Liver (tissue), 8 donors: ENCODE measurements at regions not wholly inside any gene's neighbourhood (a gene's known extent, or its start where the extent isn't known, plus 50 kb on each side); places are given as distances from the start of the nearest gene placed in this dataset.

Experiments used
- DNase-seq: peaks from one replicate; pipeline ENCODE4 v3.0.0-alpha.2; 2017; ENCODE audit warnings: low spot score
- H3K27ac ChIP-seq, 2 donors: one replicate each; pipeline ENCODE4 v1.7.0; 2013; ENCODE audit warnings: inconsistent platforms in 2 of 2, low read length in 2 of 2, control low read depth in 1 of 2, low read depth in 1 of 2, mild to moderate bottlenecking in 1 of 2
- H3K27me3 ChIP-seq, 4 donors: one replicate each; pipeline versions ENCODE4 v1.6.1 to v1.7.0; 2013; ENCODE audit warnings: low read length in 3 of 4, inconsistent platforms in 1 of 4, mild to moderate bottlenecking in 1 of 4, moderate library complexity in 1 of 4; ENCODE audit not compliant: control insufficient read depth in 4 of 4, insufficient read depth in 4 of 4
- H3K36me3 ChIP-seq, 4 donors: one replicate each; pipeline versions ENCODE4 v1.6.1 to v1.7.0; 2013; ENCODE audit warnings: low read length in 3 of 4, mild to moderate bottlenecking in 3 of 4, low read depth in 1 of 4, moderate library complexity in 1 of 4; ENCODE audit not compliant: control insufficient read depth in 4 of 4, insufficient read depth in 3 of 4
- H3K4me1 ChIP-seq, 4 donors: one replicate each; pipeline versions ENCODE4 v1.6.1 to v1.7.0; 2013; ENCODE audit warnings: low read length in 3 of 4, mild to moderate bottlenecking in 3 of 4, moderate library complexity in 1 of 4; ENCODE audit not compliant: control insufficient read depth in 4 of 4, insufficient read depth in 4 of 4
- H3K4me3 ChIP-seq, 3 donors: one replicate each; pipeline versions ENCODE4 v1.6.1 to v1.7.0; 2013; ENCODE audit warnings: low read length in 3 of 3, control low read depth in 1 of 3, low read depth in 1 of 3, mild to moderate bottlenecking in 1 of 3
- H3K9ac ChIP-seq, 2 donors: one replicate each; pipeline ENCODE4 v1.7.0; 2013; ENCODE audit warnings: low read length in 2 of 2, mild to moderate bottlenecking in 2 of 2, moderate library complexity in 2 of 2, control low read depth in 1 of 2, low read depth in 1 of 2
- H3K9me3 ChIP-seq, 4 donors: one replicate each; pipeline versions ENCODE4 v1.6.1 to v1.7.0; 2013; ENCODE audit warnings: low read length in 3 of 4; ENCODE audit not compliant: control insufficient read depth in 4 of 4
- ATF3 ChIP-seq: IDR thresholded peaks from 2 replicates; pipeline ENCODE4 v1.6.1; 2016; ENCODE audit warnings: antibody characterized with exemption
- CTCF ChIP-seq: fragments of 150-350 bp; IDR thresholded peaks from 2 replicates; pipeline ENCODE4 v1.5.1; 2017; ENCODE audit warnings: improper control_type of control experiment, low read depth, low read length; ENCODE audit not compliant: missing input control
- EGR1 ChIP-seq, 2 donors: IDR thresholded peaks; 2 replicates each; pipeline ENCODE4 v1.6.1; 2016 to 2018; ENCODE audit warnings: antibody characterized with exemption in 2 of 2, low read depth in 2 of 2
- FOXA1 ChIP-seq: IDR thresholded peaks from 2 replicates; pipeline ENCODE4 v1.6.1; 2016; ENCODE audit warnings: antibody characterized with exemption
- FOXA2 ChIP-seq: IDR thresholded peaks from 2 replicates; pipeline ENCODE4 v1.6.1; 2016; ENCODE audit warnings: antibody characterized with exemption
- HNF4A ChIP-seq, 2 donors: conservative IDR thresholded peaks; 2 replicates each; pipeline ENCODE4 v1.6.1; 2016; ENCODE audit warnings: antibody characterized with exemption in 2 of 2, mild to moderate bottlenecking in 2 of 2
- HNF4G ChIP-seq: IDR thresholded peaks from 2 replicates; pipeline ENCODE4 v1.6.1; 2016; ENCODE audit warnings: antibody characterized with exemption
- JUND ChIP-seq, 2 donors: IDR thresholded peaks; 2 replicates each; pipeline ENCODE4 v1.6.1; 2016; ENCODE audit warnings: antibody characterized with exemption in 2 of 2
- MAX ChIP-seq: IDR thresholded peaks from 2 replicates; pipeline ENCODE4 v1.6.1; 2016; ENCODE audit warnings: antibody characterized with exemption
- NR2F2 ChIP-seq: IDR thresholded peaks from 2 replicates; pipeline ENCODE4 v1.6.1; 2016; ENCODE audit warnings: antibody characterized with exemption
- RAD21 ChIP-seq, 2 donors: IDR thresholded peaks; 2 replicates each; pipeline ENCODE4 v1.6.1; 2016; ENCODE audit warnings: antibody characterized with exemption in 2 of 2, mild to moderate bottlenecking in 2 of 2
- RXRA ChIP-seq, 2 donors: IDR thresholded peaks; 2 replicates each; pipeline ENCODE4 v1.6.1; 2017 to 2018; ENCODE audit warnings: antibody characterized with exemption in 2 of 2, mild to moderate bottlenecking in 1 of 2
- SP1 ChIP-seq: IDR thresholded peaks from 2 replicates; pipeline ENCODE4 v1.6.1; 2018; ENCODE audit warnings: antibody characterized with exemption, mild to moderate bottlenecking
- TAF1 ChIP-seq: conservative IDR thresholded peaks from 2 replicates; pipeline ENCODE4 v1.6.1; 2016; ENCODE audit warnings: antibody characterized with exemption, mild to moderate bottlenecking
- YY1 ChIP-seq: IDR thresholded peaks from 2 replicates; pipeline ENCODE4 v1.6.1; 2016; ENCODE audit warnings: antibody characterized with exemption, mild to moderate bottlenecking
- ZBTB33 ChIP-seq: IDR thresholded peaks from 2 replicates; pipeline ENCODE4 v1.6.1; 2016; ENCODE audit warnings: antibody characterized with exemption
- WGBS: extraction: QIAGEN DNeasy Blood & Tissue Kit; methylation state at CpG from one replicate; pipeline ENCODE4 v1.1.7; 2013; 5-methylcytosine and 5-hydroxymethylcytosine counted together
- donor health status: healthy.
- donor health status: healthy.
- donor health status: healthy.
- donor health status: healthy.
- donor health status: healthy.

GRCh38 chr9:73411494-73411893 is 259.8 kb downstream of the ANXA1 start:
- Histone ChIP-seq H3K4me1 (no peaks in the 10 kb centered on the region), H3K36me3 (no peaks in the 10 kb centered on the region), H3K27me3 (no peaks in the 10 kb centered on the region), H3K4me3 (no peak overlapping the region), H3K27ac (no peak overlapping the region), H3K9ac (no peak overlapping the region), H3K9me3 (no peaks in the 10 kb centered on the region)
- no peak for DNase-seq
- WGBS, result 63% methylated on average over 2 of the region's 2 CpGs
- TF ChIP-seq TAF1 (no peak), SP1 (no peak), FOXA1 (no peak), NR2F2 (no peak)

- no peaks in the 10 kb centered on the region for H3K4me1 ChIP-seq
- TF ChIP-seq FOXA1 (no peak), ZBTB33 (no peak), JUND (IDR thresholded peaks at IDR 0.05) (no peak), NR2F2 (no peak), ATF3 (no peak), SP1 (no peak), RXRA (IDR thresholded peaks at IDR 0.05) (no peak), CTCF (no peak), EGR1 (IDR thresholded peaks at IDR 0.05; ENCODE audit: low read depth in 2 of 2) (no peak), HNF4G (no peak), FOXA2 (no peak), RAD21 (IDR thresholded peaks at IDR 0.05) (no peak), YY1 (no peak), MAX (no peak)
- H3K27me3 ChIP-seq, result no peaks in the 10 kb centered on the region
- H3K9ac ChIP-seq, result no peak overlapping the region
- no peaks in the 10 kb centered on the region for H3K36me3 ChIP-seq
- H3K9me3 ChIP-seq, result no peaks in the 10 kb centered on the region
- no peak for DNase-seq
- H3K27ac ChIP-seq, result no peak overlapping the region
- H3K4me3 ChIP-seq, result no peak overlapping the region
These were observed 261.2 kb downstream of the ANXA1 start for GRCh38 chr9:73412874-73413273.

- 88% methylated on average over 1 of the region's 1 CpG for WGBS
- TF ChIP-seq JUND (IDR thresholded peaks at IDR 0.05) (no peak), FOXA2 (no peak), NR2F2 (no peak), CTCF (no peak), HNF4A (conservative IDR thresholded peaks at IDR 0.05) (no peak), HNF4G (no peak), SP1 (no peak), ZBTB33 (no peak)
These were observed 272.2 kb downstream of the ANXA1 start for GRCh38 chr9:73423891-73424290.

More at GRCh38 chr9:73423891-73424290, 272.2 kb downstream of the ANXA1 start:
- no peaks in the 10 kb centered on the region for H3K27me3 ChIP-seq
- DNase-seq, result no peak
- H3K4me3 ChIP-seq, result no peak overlapping the region
- no peak overlapping the region for H3K9ac ChIP-seq
- no peak overlapping the region for H3K27ac ChIP-seq
- H3K4me1 ChIP-seq, result no peaks in the 10 kb centered on the region
- H3K9me3 ChIP-seq, result peaks cover 0 to 2% (median 0%) of the 10 kb centered on the region in 4 donors
- no peaks in the 10 kb centered on the region for H3K36me3 ChIP-seq
